NCI-H1436 (cell line): ENCODE measurements at regions not wholly inside any gene's neighbourhood (a gene's known extent, or its start where the extent isn't known, plus 50 kb on each side); places are given as distances from the start of the nearest gene placed in this dataset.

ENCODE experiments used
- DNase-seq: peaks from one replicate; lab custom pipeline; 2025; lab: John Stamatoyannopoulos, UW

- no peak for DNase-seq
These were observed 303.9 kb upstream of the EDIL3 start for GRCh38 chr5:84688566-84688965.

GRCh38 chr5:84685121-84685894, 300.6 kb upstream of the EDIL3 start:
- DNase-seq, result no peak

GRCh38 chr5:84683594-84683993, 298.9 kb upstream of the EDIL3 start:
- DNase-seq, result no peak

GRCh38 chr5:84682531-84682930, 297.9 kb upstream of the EDIL3 start:
- DNase-seq, result no peak

- no peak for DNase-seq
These were observed 296.2 kb upstream of the EDIL3 start for GRCh38 chr5:84680908-84681307.

- DNase-seq, result no peak
These were observed 289.1 kb upstream of the EDIL3 start for GRCh38 chr5:84673785-84674184.

GRCh38 chr5:84667576-84667975, 282.9 kb upstream of the EDIL3 start:
- DNase-seq, result no peak

- DNase-seq, result no peak
These were observed 265.7 kb upstream of the EDIL3 start for GRCh38 chr5:84650429-84650828.

GRCh38 chr5:84647581-84647980, 262.9 kb upstream of the EDIL3 start:
- no peak for DNase-seq

GRCh38 chr5:84642795-84643194, 258.1 kb upstream of the EDIL3 start:
- no peak for DNase-seq

- DNase-seq, result no peak
These were observed 257.6 kb upstream of the EDIL3 start for GRCh38 chr5:84642324-84642723.

GRCh38 chr5:84637662-84638375, 253.1 kb upstream of the EDIL3 start:
- DNase-seq, result no peak

GRCh38 chr5:84635235-84636055, 250.8 kb upstream of the EDIL3 start:
- DNase-seq, result no peak

GRCh38 chr5:84634256-84634655, 249.6 kb upstream of the EDIL3 start:
- no peak for DNase-seq

- DNase-seq, result no peak
These were observed 247.7 kb upstream of the EDIL3 start for GRCh38 chr5:84632418-84632817.

- DNase-seq, result no peak
These were observed 244.2 kb upstream of the EDIL3 start for GRCh38 chr5:84628918-84629317.

GRCh38 chr5:84623019-84623418, 238.3 kb upstream of the EDIL3 start:
- DNase-seq, result no peak

- DNase-seq, result no peak
These were observed 237.8 kb upstream of the EDIL3 start for GRCh38 chr5:84622461-84622860.

- DNase-seq, result no peak
These were observed 233.6 kb upstream of the EDIL3 start for GRCh38 chr5:84618262-84618661.

- no peak for DNase-seq
These were observed 230.2 kb upstream of the EDIL3 start for GRCh38 chr5:84614906-84615305.

- no peak for DNase-seq
These were observed 222.1 kb upstream of the EDIL3 start for GRCh38 chr5:84606784-84607183.

GRCh38 chr5:84605241-84605640, 220.6 kb upstream of the EDIL3 start:
- no peak for DNase-seq
